HG02938 (cell line): ENCODE measurements at regions not wholly inside any gene's neighbourhood (a gene's known extent, or its start where the extent isn't known, plus 50 kb on each side); places are given as distances from the start of the nearest gene placed in this dataset.
"Not testable (repeated sequence)": the region's sequence is repeated elsewhere in the genome, so short reads cannot be mapped to it uniquely, and the experiment has no call there.

Experiments
- ATAC-seq: cut with Tn5 transposase; IDR thresholded peaks from one replicate; pipeline ENCODE4 v1.9.1; 2021; ENCODE audit warnings: mild to moderate bottlenecking, moderate library complexity; ENCODE audit not compliant: unreplicated experiment

DNA sequence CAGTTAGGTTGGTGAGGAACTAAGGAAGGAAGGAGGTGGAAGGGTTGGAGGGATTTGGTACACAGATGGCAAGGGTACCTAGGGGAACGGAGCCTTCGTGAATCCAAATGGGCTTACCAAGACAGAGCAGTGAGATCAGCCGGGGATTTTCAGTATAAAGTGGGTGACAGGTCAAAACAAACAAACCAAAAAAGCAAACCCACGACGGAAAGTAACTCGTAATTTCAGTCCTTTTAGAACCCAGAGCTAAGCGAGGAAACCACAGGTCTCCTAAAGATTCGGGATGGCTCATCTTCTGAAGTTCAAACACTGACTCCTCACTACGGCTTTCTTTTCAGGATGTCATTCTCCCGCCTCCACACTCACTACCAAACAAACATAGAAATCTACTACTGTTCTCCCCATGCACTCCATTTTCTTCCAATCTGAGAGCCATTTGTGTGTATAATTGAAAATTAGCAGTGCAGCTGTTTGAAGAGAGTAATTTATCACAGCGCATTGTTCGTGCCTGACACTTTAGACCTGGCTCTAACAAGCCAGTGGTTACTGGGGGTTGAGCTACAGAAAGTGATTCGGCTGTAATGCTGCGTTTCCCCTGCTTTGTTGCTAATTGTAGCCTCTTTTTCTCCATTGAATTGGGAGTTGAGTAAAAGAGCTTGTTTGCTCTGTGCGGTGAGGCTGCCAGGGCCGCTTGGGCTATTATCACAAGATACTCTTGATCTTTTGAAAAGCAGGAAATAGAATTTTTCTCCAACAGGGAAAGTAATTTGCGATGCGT is 64.7 kb upstream of the CCDC39 start:
- no peak for ATAC-seq

DNA sequence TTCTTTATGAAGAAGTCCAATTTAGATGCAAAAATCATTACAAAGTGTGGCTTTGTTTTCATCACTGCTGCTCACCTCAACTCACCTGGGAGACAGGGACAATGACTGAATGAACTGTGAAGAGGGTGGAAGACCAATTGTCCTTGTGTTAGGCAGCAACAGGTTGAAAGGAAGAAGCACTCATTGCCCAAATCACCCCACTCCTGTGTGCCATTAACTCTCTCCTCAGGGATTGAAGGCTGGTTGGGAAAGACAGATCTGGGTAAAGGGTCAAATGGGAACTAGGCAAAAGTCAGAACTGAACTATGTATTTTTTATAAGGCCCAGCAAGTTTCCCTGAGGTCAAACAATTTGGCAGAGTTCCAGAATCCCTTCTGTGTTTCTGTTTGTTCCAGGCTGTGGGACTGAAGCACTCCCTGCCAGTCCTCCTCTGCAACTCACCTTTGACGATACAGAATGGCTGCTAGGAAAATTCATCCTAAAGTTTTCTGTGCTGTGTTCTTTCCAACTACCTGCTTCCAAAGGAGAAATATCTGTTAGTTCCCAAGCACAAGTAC is 68.6 kb upstream of the CCDC39 start:
- no peak for ATAC-seq

- ATAC-seq: no peak
These were observed 70.0 kb upstream of the CCDC39 start for GRCh38 chr3:180749322-180749721.

GRCh38 chr3:180749796-180750195 is 70.5 kb upstream of the CCDC39 start:
- ATAC-seq: no peak

- no peak for ATAC-seq
These were observed 76.3 kb upstream of the CCDC39 start for GRCh38 chr3:180755556-180755955.

DNA sequence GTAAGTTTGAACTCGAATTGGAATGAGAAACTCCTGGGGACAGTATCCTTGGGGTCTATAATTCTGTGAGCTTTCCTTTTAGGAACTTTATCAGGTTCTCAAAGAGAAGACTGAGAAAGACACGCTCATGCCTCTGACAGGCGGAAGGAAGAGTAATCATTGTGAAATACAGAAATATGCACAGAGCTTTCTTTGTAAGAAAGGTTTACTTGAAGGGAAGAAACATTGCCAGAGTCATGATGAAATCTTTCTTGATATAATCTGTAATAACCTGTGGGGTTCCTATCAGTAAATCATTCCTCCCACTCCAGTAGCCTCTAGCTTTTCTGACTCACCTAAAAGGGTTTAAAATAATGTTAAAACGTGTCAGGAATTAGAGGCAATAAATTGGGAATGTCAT is 83.6 kb upstream of the CCDC39 start:
- no peak for ATAC-seq

GRCh38 chr3:180764481-180764880 is 85.2 kb upstream of the CCDC39 start:
- ATAC-seq: no peak

- no peak for ATAC-seq
These were observed 91.3 kb upstream of the CCDC39 start for GRCh38 chr3:180770639-180771038.

DNA sequence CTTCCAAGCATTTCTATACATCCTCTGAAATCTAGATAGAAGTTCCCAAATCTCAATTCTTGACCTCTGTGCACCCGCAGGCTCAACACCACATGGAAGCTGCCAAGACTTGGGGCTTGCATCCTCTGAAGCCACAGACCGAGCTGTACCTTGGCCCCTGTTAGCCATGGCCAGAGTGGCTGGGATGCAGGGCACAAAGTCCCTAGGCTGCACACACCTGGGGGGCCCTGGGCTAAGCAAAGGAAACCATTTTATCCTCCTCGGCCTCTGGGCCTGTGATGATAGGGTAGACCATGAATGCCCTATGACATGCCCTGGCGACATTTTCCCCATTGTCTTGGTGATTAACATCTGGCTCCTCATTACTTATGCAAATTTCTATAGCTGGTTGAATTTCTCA is 97.1 kb upstream of the CCDC39 start:
- no peak for ATAC-seq

DNA sequence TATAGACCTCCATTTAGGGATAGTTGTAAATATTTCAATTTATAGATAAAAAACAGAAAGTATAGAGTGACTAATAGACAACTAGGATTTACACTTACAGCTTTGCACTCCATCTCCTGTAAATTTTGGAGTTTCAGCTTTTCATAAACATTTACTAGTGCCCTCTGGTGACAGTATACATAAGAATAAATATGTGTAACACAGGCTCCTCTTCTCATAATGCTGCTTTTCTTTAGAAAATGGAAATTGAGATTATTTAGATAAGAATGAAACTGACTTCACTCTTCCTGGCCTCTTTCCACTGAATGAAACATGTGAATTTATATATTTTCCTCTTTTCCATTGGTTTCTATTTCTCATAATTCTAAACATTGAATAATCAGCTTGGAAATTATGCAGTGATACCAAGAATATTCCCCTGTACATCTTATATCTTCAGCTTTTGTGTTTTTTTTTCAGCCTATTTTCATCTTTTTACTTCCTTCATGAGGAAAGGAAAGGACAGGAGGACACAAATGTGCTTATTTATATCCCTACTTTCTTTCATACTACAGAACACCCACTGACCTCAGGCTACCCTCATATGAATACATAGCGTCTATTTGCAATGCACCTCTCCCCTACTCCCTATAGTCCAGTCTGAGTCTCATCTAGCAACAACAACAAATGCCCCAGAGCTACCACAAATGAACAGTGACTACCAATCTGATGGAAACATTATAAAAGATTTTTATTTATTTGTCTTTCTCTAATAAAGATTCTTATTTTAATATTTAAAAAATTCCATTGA is 103.1 kb upstream of the CCDC39 start:
- no peak for ATAC-seq

DNA sequence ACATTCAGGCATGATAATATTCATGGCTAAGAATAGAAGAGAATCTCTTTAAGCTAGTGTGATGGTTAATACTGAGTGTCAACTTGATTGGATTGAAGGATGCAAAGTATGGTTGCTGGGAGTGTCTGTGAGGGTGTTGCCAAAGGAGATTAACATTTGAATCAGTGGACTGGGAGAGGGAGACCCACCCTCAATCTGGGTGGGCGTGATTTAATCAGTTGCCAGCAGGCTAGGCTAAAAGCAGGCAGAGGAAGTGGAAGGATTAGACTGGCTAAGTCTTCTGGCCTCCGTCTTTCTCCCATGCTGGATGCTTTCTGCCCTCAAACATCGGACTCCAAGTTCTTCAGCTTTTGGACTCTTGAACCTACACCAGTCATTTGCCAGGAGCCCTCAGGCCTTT is 106.9 kb upstream of the CCDC39 start:
- not testable (repeated sequence) for ATAC-seq

GRCh38 chr3:180789774-180790173 is 110.5 kb upstream of the CCDC39 start:
- ATAC-seq: no peak

DNA sequence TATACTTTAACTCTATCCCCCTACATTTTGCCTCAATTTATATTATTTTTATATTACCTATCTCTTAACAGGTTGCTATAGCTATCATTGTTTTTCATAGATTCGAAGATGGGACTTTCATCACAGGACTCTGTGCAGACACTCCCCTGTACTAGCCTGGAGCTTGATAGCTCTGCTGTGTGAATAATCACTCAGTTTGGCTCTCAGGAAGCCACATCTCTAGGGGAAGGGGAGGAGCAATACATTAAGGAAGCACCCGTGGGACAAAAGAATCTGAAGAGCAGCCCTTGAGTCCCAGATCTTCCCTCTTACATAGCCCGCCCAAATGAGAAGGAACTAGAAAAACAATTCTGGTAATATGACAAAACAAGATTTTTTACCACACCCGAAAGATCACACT is 114.3 kb upstream of the FXR1 start:
- ATAC-seq: no peak

- ATAC-seq: no peak
These were observed 109.6 kb upstream of the FXR1 start for GRCh38 chr3:180802837-180803236.

DNA sequence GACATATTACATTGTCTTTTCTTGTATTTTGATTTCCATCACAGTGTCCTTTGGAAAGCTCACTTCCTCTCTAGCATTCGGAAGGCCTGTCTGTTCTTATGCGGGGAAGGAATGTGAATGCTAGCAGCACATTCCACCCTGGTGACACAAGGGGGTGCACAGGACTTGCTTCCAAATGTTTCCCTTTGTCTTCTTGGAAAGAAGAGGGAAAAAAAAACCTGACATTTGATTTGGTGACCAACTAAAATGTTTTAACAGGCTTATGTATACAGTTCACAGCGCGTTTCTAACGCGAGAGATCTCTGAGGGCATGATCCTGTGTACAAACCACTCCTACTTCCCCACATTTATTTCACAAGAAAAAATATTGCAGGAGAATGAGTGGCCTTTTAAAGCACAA is 107.6 kb upstream of the FXR1 start:
- ATAC-seq: no peak

- ATAC-seq: no peak
These were observed 103.5 kb upstream of the FXR1 start for GRCh38 chr3:180808823-180809575.

DNA sequence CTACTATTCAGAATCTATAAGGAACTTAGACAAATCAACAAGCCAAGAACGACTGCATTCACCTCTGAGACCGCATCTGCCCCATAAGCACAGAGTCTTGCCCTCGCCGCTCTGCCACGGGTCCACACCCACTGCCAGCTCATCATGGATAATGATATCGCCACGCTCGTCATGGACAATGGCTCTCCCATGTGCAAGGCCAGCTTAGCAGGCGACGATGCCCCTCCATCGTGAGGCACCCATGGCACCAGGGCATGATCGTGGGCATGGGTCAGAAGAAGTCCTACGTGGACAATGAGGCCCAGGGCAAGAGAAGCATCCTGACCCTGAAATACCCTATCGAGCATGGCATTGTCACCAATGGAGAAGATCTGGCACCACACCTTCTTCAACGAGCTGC is 92.1 kb upstream of the FXR1 start:
- no peak for ATAC-seq

DNA sequence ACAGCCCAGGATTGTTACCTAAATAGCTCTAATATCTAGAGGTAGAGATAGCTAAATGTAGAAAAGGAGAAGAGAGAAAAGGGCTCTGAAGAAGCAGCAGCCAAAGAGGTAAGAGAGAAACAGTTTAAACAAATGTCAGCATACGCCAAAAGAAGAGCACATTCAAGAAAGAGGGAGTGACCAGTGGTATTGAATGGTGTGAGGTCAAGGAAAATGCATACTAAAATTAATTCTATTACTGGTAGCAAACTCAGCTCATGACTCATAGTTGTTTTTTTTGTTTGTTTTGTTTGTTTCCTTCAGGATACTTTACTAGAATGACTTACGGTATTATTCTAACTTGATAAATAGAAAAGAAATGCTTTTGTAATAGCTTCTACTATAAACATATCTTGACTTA is 86.5 kb upstream of the FXR1 start:
- ATAC-seq: no peak

DNA sequence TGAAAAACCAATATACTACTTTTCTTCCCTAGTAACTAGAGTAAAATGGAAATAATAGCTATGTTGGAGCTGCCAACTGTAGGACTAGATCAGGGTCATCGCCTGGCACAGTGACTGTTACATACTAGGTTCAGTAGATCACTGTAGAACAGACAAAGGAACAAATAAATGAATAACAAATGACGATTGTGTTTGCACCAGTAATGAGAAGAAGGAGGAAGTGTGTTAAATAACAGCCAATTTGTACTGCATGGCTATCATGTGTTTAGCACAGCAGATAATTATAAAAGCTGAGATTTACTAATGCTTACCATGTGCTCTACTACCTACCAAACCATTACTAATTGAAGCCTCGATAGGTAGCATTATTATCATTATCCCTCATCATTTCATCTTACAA is 85.3 kb upstream of the FXR1 start:
- ATAC-seq: no peak

- no peak for ATAC-seq
These were observed 84.3 kb upstream of the FXR1 start for GRCh38 chr3:180828001-180828720.
